Tibial nerve (tissue), 4 donors: ENCODE measurements at regions not wholly inside any gene's neighbourhood (a gene's known extent, or its start where the extent isn't known, plus 50 kb on each side); places are given as distances from the start of the nearest gene placed in this dataset.

Experiments
- DNase-seq, 2 donors: peaks; one replicate each; pipeline ENCODE4 v3.0.0-alpha.2; 2019; ENCODE audit warnings: low spot score in 2 of 2
- H3K27ac ChIP-seq, 4 donors: fragments of 200-600 bp; sonication (generic) in 3 of 4; one replicate each; pipeline ENCODE4 v1.5.1; 2017 to 2019; ENCODE audit warnings: mild to moderate bottlenecking in 1 of 4
- H3K27me3 ChIP-seq, 2 donors: fragments of 200-600 bp; sonication (generic) in 1 of 2; one replicate each; pipeline versions ENCODE4 v1.5.1 to v1.6.0; 2017 to 2019
- H3K36me3 ChIP-seq, 3 donors: fragments of 200-600 bp; sonication (generic); one replicate each; pipeline ENCODE4 v1.5.1; 2018 to 2019
- H3K4me1 ChIP-seq, 4 donors: fragments of 200-600 bp; sonication (generic) in 3 of 4; one replicate each; pipeline ENCODE4 v1.5.1; 2017 to 2019
- H3K4me3 ChIP-seq, 4 donors: fragments of 200-600 bp; sonication (generic) in 3 of 4; one replicate each; pipeline ENCODE4 v1.5.1; 2017 to 2019; ENCODE audit warnings: mild to moderate bottlenecking in 1 of 4, moderate library complexity in 1 of 4
- H3K9me3 ChIP-seq, 4 donors: fragments of 200-600 bp; sonication (generic) in 3 of 4; one replicate each; pipeline ENCODE4 v1.5.1; 2017 to 2019
- EP300 ChIP-seq, 2 donors: sonication (generic); formaldehyde crosslinking; IDR thresholded peaks; one replicate each; pipeline ENCODE4 v1.6.1; 2017; ENCODE audit warnings: antibody characterized with exemption in 2 of 2, mild to moderate bottlenecking in 1 of 2
- POLR2A ChIP-seq, 2 donors: fragments of 450-650 bp; IDR thresholded peaks; one replicate each; pipeline ENCODE4 v1.6.1; 2017; ENCODE audit warnings: antibody characterized with exemption in 2 of 2, mild to moderate bottlenecking in 2 of 2, moderate library complexity in 2 of 2
- WGBS, 2 donors: methylation state at CpG; one replicate each; pipeline ENCODE4 v1.1.5; 2018; 5-methylcytosine and 5-hydroxymethylcytosine counted together
- TF ChIP-seq, protein P1 (sequence below), 5 experiments: fragments of 200-600 bp in 3 of 5; fragments of 450-650 bp in 2 of 5; sonication (generic) in 3 of 5; IDR thresholded peaks; one replicate each; pipeline ENCODE4 v1.5.1; 2016 to 2019; ENCODE audit warnings: antibody characterized with exemption in 5 of 5, mild to moderate bottlenecking in 3 of 5, moderate library complexity in 2 of 5

DNA sequence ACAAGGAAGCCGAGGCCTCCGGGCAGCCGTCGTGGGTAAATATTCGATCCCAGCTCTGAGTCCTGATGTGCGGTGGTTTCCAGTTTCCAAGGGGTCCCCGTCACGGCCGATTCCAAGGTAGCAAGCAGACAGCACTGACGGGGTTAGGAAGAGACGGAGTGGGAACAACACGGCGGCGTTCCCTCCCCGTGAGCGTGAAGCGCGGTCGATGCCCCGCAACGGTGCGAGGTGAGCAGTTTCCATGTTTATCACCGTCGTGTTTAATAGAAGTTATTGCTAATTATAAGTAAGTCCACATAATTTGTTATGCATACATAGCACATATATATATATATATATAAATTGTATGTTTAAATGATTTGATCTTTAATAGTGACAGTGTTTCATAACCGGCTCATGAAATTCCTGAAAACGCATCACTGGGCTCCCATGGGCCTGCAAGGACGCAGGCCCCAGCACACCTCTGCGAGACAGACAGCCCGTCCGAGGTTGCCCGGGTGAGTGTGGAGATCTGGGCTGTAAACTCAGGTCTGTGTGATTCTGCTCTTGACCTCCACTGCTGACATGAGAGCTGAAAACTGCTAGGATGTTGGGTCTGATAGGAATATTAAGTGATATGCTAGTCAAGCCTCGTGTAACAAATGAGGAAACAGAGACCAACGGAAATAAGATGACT lies 243.5 kb upstream of the SALL3 start:
- Histone ChIP-seq H3K27me3 (no peaks in the 10 kb centered on the region), H3K27ac (no peak overlapping the region), H3K36me3 (no peaks in the 10 kb centered on the region), H3K4me3 (no peak overlapping the region), H3K9me3 (no peaks in the 10 kb centered on the region), H3K4me1 (no peaks in the 10 kb centered on the region)
- no peak for DNase-seq
- 90 to 92% methylated on average over 31 to 33 of the region's 33 CpGs for WGBS, 2 donors
- TF ChIP-seq, protein P1, sequence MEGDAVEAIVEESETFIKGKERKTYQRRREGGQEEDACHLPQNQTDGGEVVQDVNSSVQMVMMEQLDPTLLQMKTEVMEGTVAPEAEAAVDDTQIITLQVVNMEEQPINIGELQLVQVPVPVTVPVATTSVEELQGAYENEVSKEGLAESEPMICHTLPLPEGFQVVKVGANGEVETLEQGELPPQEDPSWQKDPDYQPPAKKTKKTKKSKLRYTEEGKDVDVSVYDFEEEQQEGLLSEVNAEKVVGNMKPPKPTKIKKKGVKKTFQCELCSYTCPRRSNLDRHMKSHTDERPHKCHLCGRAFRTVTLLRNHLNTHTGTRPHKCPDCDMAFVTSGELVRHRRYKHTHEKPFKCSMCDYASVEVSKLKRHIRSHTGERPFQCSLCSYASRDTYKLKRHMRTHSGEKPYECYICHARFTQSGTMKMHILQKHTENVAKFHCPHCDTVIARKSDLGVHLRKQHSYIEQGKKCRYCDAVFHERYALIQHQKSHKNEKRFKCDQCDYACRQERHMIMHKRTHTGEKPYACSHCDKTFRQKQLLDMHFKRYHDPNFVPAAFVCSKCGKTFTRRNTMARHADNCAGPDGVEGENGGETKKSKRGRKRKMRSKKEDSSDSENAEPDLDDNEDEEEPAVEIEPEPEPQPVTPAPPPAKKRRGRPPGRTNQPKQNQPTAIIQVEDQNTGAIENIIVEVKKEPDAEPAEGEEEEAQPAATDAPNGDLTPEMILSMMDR (IDR thresholded peaks at IDR 0.05): no peak
- TF ChIP-seq EP300 (IDR thresholded peaks at IDR 0.05): no peak
- no peak for TF ChIP-seq POLR2A (IDR thresholded peaks at IDR 0.05)

GRCh38 chr18:78737006-78737915 lies 242.4 kb upstream of the SALL3 start:
- Histone ChIP-seq H3K36me3 (no peaks in the 10 kb centered on the region), H3K4me1 (no peaks in the 10 kb centered on the region), H3K27ac (no peak overlapping the region), H3K27me3 (no peaks in the 10 kb centered on the region), H3K4me3 (no peak overlapping the region), H3K9me3 (peaks cover 0 to 3% (median 0%) of the 10 kb centered on the region in 4 donors)
- no peak for TF ChIP-seq EP300 (IDR thresholded peaks at IDR 0.05)
- TF ChIP-seq, protein P1 (IDR thresholded peaks at IDR 0.05): no peak
- 82 to 89% methylated on average over 17 of the region's 17 CpGs for WGBS, 2 donors
- no peak for DNase-seq

DNA sequence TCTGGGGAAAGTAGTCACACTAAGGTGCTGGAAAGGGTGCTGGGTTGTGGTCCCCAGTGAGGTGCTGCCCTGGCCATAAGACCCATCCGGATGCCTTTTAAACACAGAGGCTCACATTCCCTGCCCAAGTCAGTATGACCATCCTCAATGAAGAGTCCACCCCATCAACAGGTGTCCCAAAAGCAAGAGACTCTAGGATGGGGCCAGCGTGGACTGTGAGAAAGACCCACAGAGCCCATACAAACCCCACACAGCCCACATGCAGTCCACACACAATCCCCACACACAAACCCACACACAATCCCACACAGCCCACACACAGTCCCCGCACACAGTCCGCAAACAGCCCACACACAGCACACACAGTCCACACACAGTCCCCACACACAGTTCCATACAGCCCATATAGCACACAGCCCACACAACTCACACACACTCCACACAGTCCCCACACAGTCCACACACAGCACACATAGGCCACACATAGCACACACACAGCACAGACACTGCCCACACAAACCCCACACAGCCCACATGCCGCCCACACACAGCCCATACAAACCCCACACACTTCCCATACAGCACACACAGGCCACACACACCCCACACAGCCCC lies 241.4 kb upstream of the SALL3 start:
- Histone ChIP-seq H3K4me3 (no peak overlapping the region), H3K27ac (no peak overlapping the region), H3K4me1 (no peaks in the 10 kb centered on the region), H3K27me3 (no peaks in the 10 kb centered on the region), H3K36me3 (no peaks in the 10 kb centered on the region), H3K9me3 (peaks cover 0 to 3% (median 0%) of the 10 kb centered on the region in 4 donors)
- WGBS, 2 donors: 92 to 96% methylated on average over 4 to 5 of the region's 5 CpGs
- no peak for DNase-seq
- TF ChIP-seq POLR2A (IDR thresholded peaks at IDR 0.05) (no peak), EP300 (IDR thresholded peaks at IDR 0.05) (no peak)

- peaks cover 0 to 3% (median 0%) of the 10 kb centered on the region in 4 donors for H3K9me3 ChIP-seq
- H3K36me3 ChIP-seq: no peaks in the 10 kb centered on the region
- no peak overlapping the region for H3K27ac ChIP-seq
- no peak for DNase-seq
- 80 to 94% methylated on average over 3 of the region's 3 CpGs for WGBS, 2 donors
- no peaks in the 10 kb centered on the region for H3K4me1 ChIP-seq
- H3K4me3 ChIP-seq: no peak overlapping the region
- no peaks in the 10 kb centered on the region for H3K27me3 ChIP-seq
- TF ChIP-seq, protein P1 (IDR thresholded peaks at IDR 0.05): no peak
- no peak for TF ChIP-seq EP300 (IDR thresholded peaks at IDR 0.05)
- no peak for TF ChIP-seq POLR2A (IDR thresholded peaks at IDR 0.05)
These were observed 240.5 kb upstream of the SALL3 start for GRCh38 chr18:78739115-78739514.

DNA sequence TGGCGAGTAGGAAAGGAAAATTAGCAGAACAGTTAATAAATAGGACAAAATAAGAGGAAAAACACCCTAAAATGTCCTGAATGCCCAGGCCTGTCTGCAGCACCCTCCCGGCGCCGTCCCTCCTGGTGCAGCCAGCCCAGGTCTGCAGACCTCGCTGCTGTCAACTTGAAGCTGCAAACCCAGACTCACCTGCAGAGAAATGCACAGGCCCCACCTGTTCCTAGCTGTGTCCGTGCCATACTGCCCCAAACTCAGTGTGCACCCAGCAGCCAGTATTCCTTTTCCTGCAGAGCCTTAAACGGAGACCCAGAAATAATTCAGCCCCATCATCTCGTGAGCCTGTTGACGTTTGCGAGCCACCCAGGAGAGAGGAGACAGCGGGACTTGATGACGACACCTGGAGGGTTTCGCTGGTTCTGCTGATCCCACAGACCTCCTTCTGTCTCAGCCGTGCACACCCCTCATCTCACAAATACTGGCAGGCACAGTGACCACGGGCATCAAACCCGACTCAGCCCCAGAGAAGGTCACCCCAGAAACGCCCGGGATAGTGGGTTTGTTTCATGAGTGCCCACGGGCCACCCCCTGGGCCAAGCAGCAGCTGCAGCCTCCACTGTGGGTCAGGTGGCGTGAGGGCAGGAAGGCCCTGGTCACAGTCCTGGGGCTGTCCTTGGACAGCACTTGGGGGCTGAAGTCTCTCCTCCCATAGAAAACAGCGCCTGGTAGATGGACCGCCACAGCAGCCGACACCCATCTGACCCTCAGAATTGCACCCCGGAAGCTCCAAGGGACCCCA lies 239.5 kb upstream of the SALL3 start:
- H3K4me3 ChIP-seq: no peak overlapping the region
- H3K27me3 ChIP-seq: no peaks in the 10 kb centered on the region
- 89% methylated on average over 24 of the region's 24 CpGs for WGBS, 2 donors
- H3K9me3 ChIP-seq: peaks cover 0 to 3% (median 0%) of the 10 kb centered on the region in 4 donors
- no peaks in the 10 kb centered on the region for H3K4me1 ChIP-seq
- no peak for DNase-seq
- no peak overlapping the region for H3K27ac ChIP-seq
- TF ChIP-seq, protein P1 (IDR thresholded peaks at IDR 0.05): no peak
- TF ChIP-seq EP300 (IDR thresholded peaks at IDR 0.05): no peak
- no peak for TF ChIP-seq POLR2A (IDR thresholded peaks at IDR 0.05)
- H3K36me3 ChIP-seq: no peaks in the 10 kb centered on the region
